NCI-H82 treated with DMSO at 0.1 percent for 48 hours (cell line): ENCODE measurements at regions not wholly inside any gene's neighbourhood (a gene's known extent, or its start where the extent isn't known, plus 50 kb on each side); places are given as distances from the start of the nearest gene placed in this dataset.

Experiments
- DNase-seq: peaks from one replicate; lab custom pipeline; 2025; ENCODE audit not compliant: unreplicated experiment; lab: John Stamatoyannopoulos, UW

GRCh38 chr13:90531744-90532143 is 815.7 kb upstream of the MIR17HG start:
- no peak for DNase-seq

GRCh38 chr13:90532861-90533492 is 814.5 kb upstream of the MIR17HG start:
- no peak for DNase-seq

- no peak for DNase-seq
Measured at GRCh38 chr13:90533866-90534265, 813.6 kb upstream of the MIR17HG start.

GRCh38 chr13:90534617-90535370 is 812.7 kb upstream of the MIR17HG start:
- no peak for DNase-seq

GRCh38 chr13:90535421-90535820 is 812.1 kb upstream of the MIR17HG start:
- no peak for DNase-seq

- DNase-seq: no peak
Measured at GRCh38 chr13:90538063-90538462, 809.4 kb upstream of the MIR17HG start.

- no peak for DNase-seq
Measured at GRCh38 chr13:90541346-90541745, 806.1 kb upstream of the MIR17HG start.

- no peak for DNase-seq
Measured at GRCh38 chr13:90542959-90543505, 804.5 kb upstream of the MIR17HG start.

- no peak for DNase-seq
Measured at GRCh38 chr13:90545070-90545840, 802.2 kb upstream of the MIR17HG start.

- no peak for DNase-seq
Measured at GRCh38 chr13:90547272-90547790, 800.2 kb upstream of the MIR17HG start.

- DNase-seq: no peak
Measured at GRCh38 chr13:90551253-90551652, 796.2 kb upstream of the MIR17HG start.

- DNase-seq: no peak
Measured at GRCh38 chr13:90552702-90553101, 794.8 kb upstream of the MIR17HG start.

- no peak for DNase-seq
Measured at GRCh38 chr13:90553159-90553558, 794.3 kb upstream of the MIR17HG start.

GRCh38 chr13:90557626-90558025 is 789.9 kb upstream of the MIR17HG start:
- no peak for DNase-seq

- DNase-seq: no peak
Measured at GRCh38 chr13:90562443-90562842, 785.0 kb upstream of the MIR17HG start.

- no peak for DNase-seq
Measured at GRCh38 chr13:90564096-90564495, 783.4 kb upstream of the MIR17HG start.

GRCh38 chr13:90564566-90564965 is 782.9 kb upstream of the MIR17HG start:
- no peak for DNase-seq

GRCh38 chr13:90565985-90566713 is 781.3 kb upstream of the MIR17HG start:
- DNase-seq: no peak

- no peak for DNase-seq
Measured at GRCh38 chr13:90568165-90568564, 779.3 kb upstream of the MIR17HG start.

- DNase-seq: no peak
Measured at GRCh38 chr13:90576067-90576466, 771.4 kb upstream of the MIR17HG start.

- no peak for DNase-seq
Measured at GRCh38 chr13:90577726-90578125, 769.8 kb upstream of the MIR17HG start.
